ENCODE measurements at regions not wholly inside any gene's neighbourhood (a gene's known extent, or its start where the extent isn't known, plus 50 kb on each side); places are given as distances from the start of the nearest gene placed in this dataset.

DNA sequence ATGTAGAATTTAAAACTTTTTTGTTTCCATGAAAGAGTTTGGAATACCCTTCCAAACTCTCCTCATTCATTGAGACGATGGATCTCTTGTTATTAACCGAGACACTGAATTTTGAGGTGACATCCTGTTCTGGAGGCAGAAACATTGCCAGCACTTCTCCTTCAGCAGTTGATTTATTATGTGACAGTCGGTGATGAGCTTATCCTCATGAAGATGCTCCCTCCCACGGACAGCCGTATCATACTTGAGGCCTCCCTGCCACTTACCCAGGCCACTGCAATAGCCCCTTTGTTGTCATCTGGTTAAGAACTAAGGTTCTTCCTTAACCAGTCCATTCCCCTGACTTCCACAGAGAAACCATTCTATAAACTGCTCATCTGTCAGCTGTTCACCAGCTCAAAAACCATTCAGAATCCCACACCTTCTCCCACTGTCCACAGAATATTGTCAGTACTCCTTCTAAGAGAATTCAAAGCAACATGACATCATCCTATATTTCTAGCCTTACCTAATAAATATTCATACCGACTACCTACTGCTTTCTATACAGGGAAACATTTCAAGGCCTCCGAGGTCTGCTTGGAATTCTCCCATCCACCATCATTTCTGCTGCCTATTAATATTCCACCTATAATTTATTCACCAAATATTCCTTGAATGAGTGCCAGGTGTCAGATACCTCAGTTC is 139.0 kb upstream of the TRIB2 start:
- no peak for FAIRE-seq
- TF ChIP-seq POLR2AphosphoS5 (IDR thresholded peaks at IDR 0.05; ENCODE audit: low read depth, low read length) (no peak), TAF1 (IDR thresholded peaks at IDR 0.05; ENCODE audit: borderline replicate concordance, low read depth, low read length) (no peak), POLR2A (IDR thresholded peaks at IDR 0.05; ENCODE audit: low read depth, low read length) (no peak)

DNA sequence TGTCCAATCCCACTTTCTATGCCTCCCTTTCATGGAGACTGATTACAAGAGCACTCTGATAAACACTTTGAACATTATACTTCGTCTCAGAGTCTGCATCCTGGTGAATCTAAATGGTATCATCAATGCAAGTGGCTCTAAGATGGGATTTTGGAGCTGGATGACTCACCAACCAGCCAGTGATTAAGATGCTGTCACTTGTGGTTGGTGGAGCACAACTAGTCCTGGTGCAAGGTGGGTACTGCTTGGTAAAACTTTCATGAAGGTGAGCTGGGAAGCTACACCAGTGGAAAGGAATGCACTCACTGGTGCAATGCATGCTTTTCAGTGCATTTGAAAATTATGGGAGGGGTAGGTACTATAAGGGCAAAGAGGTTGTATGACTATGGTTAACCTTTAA is 137.7 kb upstream of the TRIB2 start:
- TF ChIP-seq TAF1 (IDR thresholded peaks at IDR 0.05; ENCODE audit: borderline replicate concordance, low read depth, low read length), result no peak
- no peak for TF ChIP-seq POLR2A (IDR thresholded peaks at IDR 0.05; ENCODE audit: low read depth, low read length)
- no peak for TF ChIP-seq POLR2AphosphoS5 (IDR thresholded peaks at IDR 0.05; ENCODE audit: low read depth, low read length)
- DNase-seq (ENCODE audit: insufficient read length), result no peak
- FAIRE-seq, result no peak

More for the DNA sequence above, 139.0 kb upstream of the TRIB2 start:
- DNase-seq (ENCODE audit: insufficient read length), result no peak

DNA sequence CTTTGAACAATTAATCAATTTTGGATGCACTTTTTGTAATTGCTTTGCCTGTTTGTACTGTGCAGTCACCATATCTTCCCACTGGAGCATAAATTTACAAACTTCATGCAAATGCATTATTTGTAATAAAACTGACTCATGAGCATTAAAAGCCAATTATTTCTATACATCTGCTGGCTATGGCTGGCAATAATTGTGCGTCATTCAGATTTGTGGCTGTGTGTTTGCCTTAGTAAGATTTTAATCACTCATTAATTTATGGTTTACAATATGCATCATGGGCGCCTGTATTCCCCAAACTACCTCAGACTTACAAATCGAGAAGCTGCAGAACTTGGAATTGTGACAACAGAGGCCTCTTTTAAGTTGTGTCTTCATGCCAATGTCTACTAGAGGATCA is 132.4 kb upstream of the TRIB2 start:
- TF ChIP-seq POLR2A (IDR thresholded peaks at IDR 0.05; ENCODE audit: low read depth, low read length) (no peak), POLR2AphosphoS5 (IDR thresholded peaks at IDR 0.05; ENCODE audit: low read depth, low read length) (no peak), TAF1 (IDR thresholded peaks at IDR 0.05; ENCODE audit: borderline replicate concordance, low read depth, low read length) (no peak)
- FAIRE-seq, result no peak
- DNase-seq (ENCODE audit: insufficient read length), result no peak

DNA sequence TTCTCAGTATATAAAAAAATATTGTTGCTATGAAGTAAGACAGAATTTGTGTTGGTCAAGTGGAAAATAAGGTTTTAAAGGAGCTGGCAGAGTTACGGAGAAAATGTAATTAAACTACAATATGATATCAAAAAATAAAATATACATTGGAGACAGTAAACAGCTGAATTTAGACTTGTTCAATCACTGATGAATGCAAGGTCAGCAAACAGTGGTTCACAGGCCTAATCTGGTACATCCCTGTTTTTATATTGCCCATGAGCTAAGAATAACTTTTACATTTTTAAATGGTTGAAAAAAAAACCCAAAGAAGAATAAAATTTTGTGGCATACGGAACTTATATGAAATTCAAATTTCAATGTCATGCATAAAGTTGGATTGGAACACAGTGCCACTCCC is 131.0 kb upstream of the TRIB2 start:
- DNase-seq (ENCODE audit: insufficient read length) (no peak), FAIRE-seq (no peak)
- no peak for TF ChIP-seq POLR2A (IDR thresholded peaks at IDR 0.05; ENCODE audit: low read depth, low read length)
- no peak for TF ChIP-seq TAF1 (IDR thresholded peaks at IDR 0.05; ENCODE audit: borderline replicate concordance, low read depth, low read length)
- no peak for TF ChIP-seq POLR2AphosphoS5 (IDR thresholded peaks at IDR 0.05; ENCODE audit: low read depth, low read length)

DNA sequence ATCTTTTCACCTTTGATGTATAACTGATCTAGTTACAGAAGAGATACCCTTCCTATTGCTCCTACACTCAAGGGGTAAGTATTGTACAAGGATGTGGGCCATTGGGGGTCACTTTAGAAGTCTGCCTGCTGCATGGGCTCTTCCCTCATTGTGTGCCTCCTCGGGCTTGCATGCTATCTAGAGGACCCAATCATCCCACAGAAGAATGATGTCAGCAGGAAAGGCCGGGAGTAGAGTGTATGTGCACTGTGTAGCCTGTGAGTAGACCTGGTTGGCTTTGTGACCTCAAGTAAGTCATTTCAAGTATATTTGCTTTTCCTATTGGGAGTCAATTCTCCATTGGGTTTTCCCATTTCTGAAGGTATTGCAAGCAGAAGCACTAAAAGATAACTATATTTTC is 129.5 kb upstream of the TRIB2 start:
- DNase-seq (ENCODE audit: insufficient read length), result no peak
- TF ChIP-seq TAF1 (IDR thresholded peaks at IDR 0.05; ENCODE audit: borderline replicate concordance, low read depth, low read length) (no peak), POLR2A (IDR thresholded peaks at IDR 0.05; ENCODE audit: low read depth, low read length) (no peak), POLR2AphosphoS5 (IDR thresholded peaks at IDR 0.05; ENCODE audit: low read depth, low read length) (no peak)
- FAIRE-seq, result no peak

DNA sequence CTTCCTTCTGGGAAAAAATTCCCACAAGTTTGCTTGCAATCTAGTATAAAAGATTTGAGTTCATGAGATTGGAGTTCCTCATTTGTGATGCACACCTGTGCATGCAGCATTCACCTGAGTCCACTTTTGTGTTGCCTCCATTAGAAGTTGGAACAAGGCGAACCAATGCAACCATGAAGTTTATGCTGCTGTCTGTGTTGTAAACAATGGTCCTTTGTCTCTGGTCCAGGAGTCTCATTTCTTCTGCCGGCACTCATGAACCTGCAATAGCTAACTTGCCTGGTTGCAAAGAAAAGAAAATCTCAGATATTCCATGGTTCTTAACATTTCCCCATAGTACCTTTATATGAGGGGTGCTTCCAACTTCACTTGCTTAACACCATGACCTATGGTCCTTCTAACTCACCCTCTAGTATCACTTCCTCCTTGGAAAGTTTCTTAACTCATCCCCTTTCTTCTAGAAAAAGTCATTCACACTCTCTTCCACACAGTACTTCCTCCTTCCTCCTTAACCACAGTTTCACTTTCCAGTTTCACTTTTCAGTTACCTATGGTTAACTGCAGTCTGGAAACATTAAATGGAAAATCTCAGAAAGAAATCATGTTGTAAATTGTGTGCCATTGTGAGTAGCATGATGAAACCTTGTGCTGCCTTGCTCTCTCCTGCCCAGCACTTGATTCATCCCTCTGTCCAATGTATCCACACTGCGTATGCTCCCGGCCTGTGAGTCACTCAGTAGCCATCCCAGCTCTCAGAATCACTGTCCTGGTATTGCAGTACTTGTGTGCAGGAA is 128.8 kb upstream of the TRIB2 start:
- FAIRE-seq, result peak; percentile 62
- DNase-seq (ENCODE audit: insufficient read length), result no peak
- TF ChIP-seq POLR2A (IDR thresholded peaks at IDR 0.05; ENCODE audit: low read depth, low read length), result no peak
- no peak for TF ChIP-seq TAF1 (IDR thresholded peaks at IDR 0.05; ENCODE audit: borderline replicate concordance, low read depth, low read length)
- no peak for TF ChIP-seq POLR2AphosphoS5 (IDR thresholded peaks at IDR 0.05; ENCODE audit: low read depth, low read length)

DNA sequence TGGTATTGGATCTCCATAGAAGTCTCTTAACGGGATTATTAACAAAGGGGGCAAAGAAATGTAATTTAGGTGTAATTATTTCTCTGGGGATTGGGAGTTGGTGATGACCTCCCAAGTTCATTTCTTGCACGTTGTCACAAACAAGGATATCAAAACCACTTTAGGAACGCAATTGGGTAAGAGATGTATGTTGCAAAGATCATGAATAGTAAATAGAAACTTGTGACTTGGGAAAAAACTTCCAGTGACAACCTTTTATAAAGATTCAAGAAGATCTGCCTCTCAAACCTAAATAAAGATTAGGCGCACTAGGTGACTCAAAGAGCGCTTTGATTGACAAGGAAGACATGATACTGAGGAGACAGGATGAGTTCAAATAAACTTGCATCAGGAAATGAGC is 127.8 kb upstream of the TRIB2 start:
- no peak for TF ChIP-seq POLR2AphosphoS5 (IDR thresholded peaks at IDR 0.05; ENCODE audit: low read depth, low read length)
- TF ChIP-seq POLR2A (IDR thresholded peaks at IDR 0.05; ENCODE audit: low read depth, low read length), result no peak
- no peak for TF ChIP-seq TAF1 (IDR thresholded peaks at IDR 0.05; ENCODE audit: borderline replicate concordance, low read depth, low read length)
- FAIRE-seq, result peak; percentile 36
- DNase-seq (ENCODE audit: insufficient read length), result no peak

DNA sequence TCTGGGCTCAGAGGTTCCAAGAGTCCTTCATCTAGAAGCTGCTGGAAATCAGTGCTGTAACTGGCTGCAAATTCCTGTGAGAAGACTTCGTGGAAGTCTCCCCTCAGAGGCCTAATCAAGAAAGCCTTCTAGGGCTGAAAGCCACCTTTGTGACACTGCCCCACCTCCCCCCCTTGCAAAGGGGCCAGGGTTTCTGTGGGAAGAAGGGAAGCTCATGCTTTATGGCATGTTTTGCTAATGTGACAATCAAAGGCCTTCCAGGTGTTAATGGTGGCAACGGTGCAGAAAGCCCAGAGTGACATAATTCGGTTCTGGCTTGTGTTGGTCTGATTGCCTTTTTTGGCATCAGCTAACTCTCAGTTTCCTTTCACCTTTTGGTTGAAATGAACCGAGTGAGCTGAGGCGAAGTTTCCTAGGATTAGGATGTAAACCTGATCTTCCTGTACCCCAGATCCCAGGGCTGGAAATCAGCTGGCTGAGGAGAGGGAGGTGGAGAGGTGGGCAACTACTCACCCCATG is 126.9 kb upstream of the TRIB2 start:
- FAIRE-seq, result no peak
- no peak for TF ChIP-seq TAF1 (IDR thresholded peaks at IDR 0.05; ENCODE audit: borderline replicate concordance, low read depth, low read length)
- no peak for TF ChIP-seq POLR2AphosphoS5 (IDR thresholded peaks at IDR 0.05; ENCODE audit: low read depth, low read length)
- no peak for TF ChIP-seq POLR2A (IDR thresholded peaks at IDR 0.05; ENCODE audit: low read depth, low read length)
- no peak for DNase-seq (ENCODE audit: insufficient read length)

DNA sequence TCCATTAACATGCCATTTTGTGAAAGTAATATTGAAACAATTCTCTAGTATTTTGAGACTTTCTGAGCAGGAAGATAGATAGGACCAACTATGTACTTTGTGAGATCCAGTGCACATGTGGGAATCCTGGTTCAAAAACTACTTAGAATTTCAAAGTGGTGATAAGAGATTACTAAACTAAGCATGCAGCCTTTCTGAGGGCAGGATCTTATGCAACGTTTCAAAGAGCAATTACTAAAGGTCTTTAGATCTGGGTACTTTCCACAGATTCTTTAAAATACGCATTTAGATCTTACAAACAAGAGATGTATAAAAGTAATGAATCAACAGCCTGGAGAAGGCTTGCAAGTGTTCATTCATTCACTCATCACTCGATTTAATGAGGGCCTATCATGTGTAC is 124.4 kb upstream of the TRIB2 start:
- DNase-seq (ENCODE audit: insufficient read length) (no peak), FAIRE-seq (no peak)
- TF ChIP-seq TAF1 (IDR thresholded peaks at IDR 0.05; ENCODE audit: borderline replicate concordance, low read depth, low read length) (no peak), POLR2A (IDR thresholded peaks at IDR 0.05; ENCODE audit: low read depth, low read length) (no peak), POLR2AphosphoS5 (IDR thresholded peaks at IDR 0.05; ENCODE audit: low read depth, low read length) (no peak)

DNA sequence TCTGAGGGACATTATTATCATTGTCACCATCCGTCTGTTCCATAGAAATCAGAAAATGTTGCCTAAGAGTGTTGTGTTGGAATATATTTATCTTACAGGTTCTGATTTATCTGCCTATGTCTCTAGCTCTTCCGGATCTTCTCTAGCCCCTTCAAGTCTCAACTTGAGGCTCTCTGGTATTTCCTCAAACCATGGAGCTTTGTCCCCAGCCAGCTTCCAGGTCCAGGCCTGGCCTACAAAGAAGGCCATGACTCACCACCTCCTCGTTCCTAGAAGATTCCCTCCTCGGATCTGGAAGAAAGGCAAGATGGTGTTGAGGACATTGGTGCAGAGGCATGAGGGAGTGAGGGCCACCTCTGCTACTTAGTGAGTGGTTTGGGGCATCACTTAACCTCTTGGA is 122.1 kb upstream of the TRIB2 start:
- TF ChIP-seq TAF1 (IDR thresholded peaks at IDR 0.05; ENCODE audit: borderline replicate concordance, low read depth, low read length) (no peak), POLR2AphosphoS5 (IDR thresholded peaks at IDR 0.05; ENCODE audit: low read depth, low read length) (no peak), POLR2A (IDR thresholded peaks at IDR 0.05; ENCODE audit: low read depth, low read length) (no peak)
- FAIRE-seq (no peak), DNase-seq (ENCODE audit: insufficient read length) (no peak)

DNA sequence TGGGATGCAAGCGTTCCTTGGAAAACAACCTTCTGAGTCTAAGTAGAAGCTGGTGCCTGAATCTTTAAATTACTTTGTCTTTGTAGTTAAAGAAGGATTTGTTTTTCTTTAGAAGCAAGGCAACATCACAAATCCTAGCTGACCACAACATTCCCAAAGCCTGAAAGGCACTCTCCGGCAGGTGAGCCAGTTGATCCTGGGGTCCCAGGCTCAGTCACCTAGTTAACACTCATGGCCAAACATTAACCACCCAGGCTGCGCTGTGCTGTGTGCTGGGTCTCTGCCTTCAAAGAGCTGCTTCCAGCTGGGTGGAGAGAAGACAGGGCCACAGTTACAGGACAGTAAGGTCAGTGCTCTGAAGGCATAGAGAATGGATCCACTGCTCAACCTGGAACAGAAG is 120.0 kb upstream of the TRIB2 start:
- no peak for FAIRE-seq
- DNase-seq (ENCODE audit: insufficient read length), result no peak
- no peak for TF ChIP-seq TAF1 (IDR thresholded peaks at IDR 0.05; ENCODE audit: borderline replicate concordance, low read depth, low read length)
- TF ChIP-seq POLR2AphosphoS5 (IDR thresholded peaks at IDR 0.05; ENCODE audit: low read depth, low read length), result no peak
- no peak for TF ChIP-seq POLR2A (IDR thresholded peaks at IDR 0.05; ENCODE audit: low read depth, low read length)

DNA sequence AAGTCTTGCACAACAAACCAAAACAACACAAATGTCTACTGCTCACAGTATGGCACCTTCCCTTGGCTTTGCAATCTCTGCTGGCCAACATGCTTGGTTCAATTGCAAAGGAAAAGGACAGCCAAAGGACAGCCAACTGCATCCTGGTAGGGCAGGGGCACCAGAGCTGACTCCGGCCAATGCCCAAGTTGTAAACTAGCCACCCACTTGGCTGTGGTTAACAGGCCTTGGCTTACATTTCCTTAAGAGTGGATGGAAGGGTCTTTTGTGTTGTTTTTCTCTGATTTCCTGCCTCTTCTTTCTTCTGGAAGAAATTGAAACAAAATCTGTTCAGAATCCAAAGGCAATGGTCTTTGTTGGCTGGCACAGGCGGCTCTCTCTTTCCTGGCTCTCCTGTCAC is 119.1 kb upstream of the TRIB2 start:
- no peak for TF ChIP-seq POLR2AphosphoS5 (IDR thresholded peaks at IDR 0.05; ENCODE audit: low read depth, low read length)
- no peak for TF ChIP-seq TAF1 (IDR thresholded peaks at IDR 0.05; ENCODE audit: borderline replicate concordance, low read depth, low read length)
- no peak for TF ChIP-seq POLR2A (IDR thresholded peaks at IDR 0.05; ENCODE audit: low read depth, low read length)
- DNase-seq (ENCODE audit: insufficient read length) (no peak), FAIRE-seq (no peak)
